RWPE2 (cell line): ENCODE measurements at regions not wholly inside any gene's neighbourhood (a gene's known extent, or its start where the extent isn't known, plus 50 kb on each side); places are given as distances from the start of the nearest gene placed in this dataset.

Experiments used
- ATAC-seq: fragments of 200-7000 bp; cut with Tn5 transposase; 3 replicates; pipeline ENCODE4 v1.9.1; 2021; ENCODE audit warnings: low read depth
- DNase-seq: peaks from one replicate; pipeline ENCODE4 v3.0.0-alpha.2; 2020; ENCODE audit warnings: low spot score
- H3K27ac ChIP-seq: fragments of 450-650 bp; 2 replicates; pipeline ENCODE4 v1.5.1; 2017; ENCODE audit warnings: mild to moderate bottlenecking; ENCODE audit not compliant: poor library complexity, severe bottlenecking
- H3K27me3 ChIP-seq: fragments of 250-450 bp; sonication (Bioruptor Pico); 2 replicates; pipeline ENCODE4 v1.5.1; 2021; ENCODE audit warnings: mild to moderate bottlenecking, moderate library complexity; ENCODE audit not compliant: insufficient read depth, poor library complexity, severe bottlenecking
- H3K36me3 ChIP-seq: fragments of 250-450 bp; sonication (Bioruptor Pico); 2 replicates; pipeline ENCODE4 v1.5.1; 2020; ENCODE audit warnings: low read depth, mild to moderate bottlenecking, moderate library complexity
- H3K4me1 ChIP-seq: fragments of 250-450 bp; sonication (Bioruptor Pico); 2 replicates; pipeline ENCODE4 v1.5.1; 2021; ENCODE audit warnings: mild to moderate bottlenecking, moderate library complexity; ENCODE audit not compliant: insufficient read depth, poor library complexity, severe bottlenecking
- H3K4me3 ChIP-seq: fragments of 250-450 bp; sonication (Bioruptor Pico); 2 replicates; pipeline ENCODE4 v1.5.1; 2021; ENCODE audit warnings: mild to moderate bottlenecking, moderate library complexity; ENCODE audit not compliant: severe bottlenecking
- H3K9me3 ChIP-seq: fragments of 250-450 bp; sonication (Bioruptor Pico); 2 replicates; pipeline ENCODE4 v1.5.1; 2021; ENCODE audit warnings: mild to moderate bottlenecking, moderate library complexity; ENCODE audit not compliant: severe bottlenecking
- TF ChIP-seq, protein P1 (sequence below): fragments of 450-650 bp; IDR thresholded peaks from one replicate; pipeline ENCODE4 v1.5.1; 2017; ENCODE audit warnings: mild to moderate bottlenecking, moderate library complexity; ENCODE audit not compliant: poor library complexity, severe bottlenecking

DNA sequence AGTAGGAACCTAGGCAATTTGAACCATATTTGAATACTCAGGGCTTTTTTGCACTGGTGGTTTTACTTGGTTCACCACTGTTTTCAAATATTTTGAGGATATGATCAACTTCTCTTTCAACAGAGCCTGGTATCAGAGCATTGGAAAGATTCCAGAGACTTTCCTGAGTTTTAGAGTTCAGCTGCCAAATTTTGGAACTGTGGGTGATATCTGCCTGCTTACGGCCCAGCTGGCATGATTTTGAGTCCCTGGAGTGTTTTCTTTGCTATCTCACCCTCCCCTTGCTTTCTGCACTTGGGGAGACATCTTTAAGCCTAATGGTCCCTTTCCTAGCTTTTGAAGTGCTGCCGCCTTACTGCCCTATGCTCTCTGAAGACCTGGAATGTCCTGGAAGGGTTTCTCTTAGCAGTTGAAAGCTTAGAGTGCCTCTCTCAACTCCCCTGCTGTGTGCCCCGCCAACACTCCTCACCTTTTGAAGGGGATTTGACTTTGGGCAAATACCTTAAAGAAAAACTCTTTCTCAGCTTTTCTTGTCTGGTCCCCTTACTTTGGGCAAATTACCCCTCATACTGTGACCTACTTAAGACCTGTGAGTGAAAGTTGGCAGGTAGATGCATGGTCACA is 539.1 kb downstream of the MFSD1 start:
- ATAC-seq: no peak
- DNase-seq: no peak
- TF ChIP-seq, protein P1, sequence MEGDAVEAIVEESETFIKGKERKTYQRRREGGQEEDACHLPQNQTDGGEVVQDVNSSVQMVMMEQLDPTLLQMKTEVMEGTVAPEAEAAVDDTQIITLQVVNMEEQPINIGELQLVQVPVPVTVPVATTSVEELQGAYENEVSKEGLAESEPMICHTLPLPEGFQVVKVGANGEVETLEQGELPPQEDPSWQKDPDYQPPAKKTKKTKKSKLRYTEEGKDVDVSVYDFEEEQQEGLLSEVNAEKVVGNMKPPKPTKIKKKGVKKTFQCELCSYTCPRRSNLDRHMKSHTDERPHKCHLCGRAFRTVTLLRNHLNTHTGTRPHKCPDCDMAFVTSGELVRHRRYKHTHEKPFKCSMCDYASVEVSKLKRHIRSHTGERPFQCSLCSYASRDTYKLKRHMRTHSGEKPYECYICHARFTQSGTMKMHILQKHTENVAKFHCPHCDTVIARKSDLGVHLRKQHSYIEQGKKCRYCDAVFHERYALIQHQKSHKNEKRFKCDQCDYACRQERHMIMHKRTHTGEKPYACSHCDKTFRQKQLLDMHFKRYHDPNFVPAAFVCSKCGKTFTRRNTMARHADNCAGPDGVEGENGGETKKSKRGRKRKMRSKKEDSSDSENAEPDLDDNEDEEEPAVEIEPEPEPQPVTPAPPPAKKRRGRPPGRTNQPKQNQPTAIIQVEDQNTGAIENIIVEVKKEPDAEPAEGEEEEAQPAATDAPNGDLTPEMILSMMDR: no peak

DNA sequence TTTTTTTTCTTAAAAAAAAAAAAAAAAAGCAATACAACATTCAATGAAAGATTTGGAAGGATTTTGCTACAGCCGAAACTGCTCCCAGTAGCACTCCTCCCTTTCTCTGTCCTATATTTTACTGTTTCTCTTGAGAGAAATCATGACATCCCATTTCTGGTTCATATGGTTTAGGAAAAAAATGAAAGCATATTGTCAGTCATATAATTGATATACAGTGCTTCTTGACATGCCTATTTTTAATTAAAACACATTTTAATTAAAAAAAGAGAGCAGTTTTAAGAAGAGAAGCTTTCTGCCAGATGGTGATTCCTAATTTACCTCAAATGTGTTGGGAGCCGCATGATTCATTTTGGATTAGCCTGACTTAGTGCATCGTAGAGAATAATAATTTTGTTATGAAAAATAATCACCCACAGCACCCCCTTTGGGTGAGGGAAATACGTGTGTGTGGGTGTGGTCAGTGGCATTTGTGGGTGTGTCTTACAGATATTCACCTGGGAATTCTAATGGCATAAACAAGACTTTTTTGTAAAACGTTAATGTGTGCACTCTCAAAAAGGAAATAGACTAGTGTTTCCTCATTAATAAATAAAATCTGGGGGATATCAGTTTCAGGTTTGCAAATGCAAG is 544.5 kb downstream of the MFSD1 start:
- ATAC-seq (no peak), DNase-seq (no peak)
- TF ChIP-seq, protein P1: peak; percentile 8
- no peaks in the 10 kb centered on the region for H3K4me1 ChIP-seq
- H3K9me3 ChIP-seq: no peaks in the 10 kb centered on the region
- H3K27me3 ChIP-seq: no peaks in the 10 kb centered on the region
- H3K36me3 ChIP-seq: no peaks in the 10 kb centered on the region
- no peak overlapping the region for H3K4me3 ChIP-seq
- no peak overlapping the region for H3K27ac ChIP-seq

More for the DNA sequence above, 539.1 kb downstream of the MFSD1 start:
- Histone ChIP-seq H3K36me3 (no peaks in the 10 kb centered on the region), H3K4me1 (no peaks in the 10 kb centered on the region), H3K4me3 (no peak overlapping the region), H3K27me3 (no peaks in the 10 kb centered on the region), H3K9me3 (no peaks in the 10 kb centered on the region), H3K27ac (no peak overlapping the region)

DNA sequence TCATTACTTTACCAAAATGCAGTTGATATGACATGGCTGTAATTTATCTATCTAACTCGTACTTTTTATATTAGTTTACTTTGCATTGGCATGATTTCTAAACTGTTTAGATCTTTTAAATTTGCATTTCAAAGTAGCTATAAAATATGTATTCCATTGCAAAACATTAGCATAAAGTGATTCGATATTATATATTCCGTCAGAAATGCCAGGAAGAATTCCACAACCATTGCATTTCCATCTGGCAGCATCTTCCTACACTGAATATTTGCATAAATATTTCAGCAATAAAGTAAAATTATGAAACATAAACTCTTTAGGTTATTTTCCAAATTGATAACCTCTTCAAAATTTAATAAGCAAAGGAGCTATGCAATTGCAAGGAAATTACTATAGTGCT is 546.6 kb downstream of the MFSD1 start:
- Histone ChIP-seq H3K4me1 (no peaks in the 10 kb centered on the region), H3K27me3 (no peaks in the 10 kb centered on the region), H3K27ac (no peak overlapping the region), H3K9me3 (no peaks in the 10 kb centered on the region), H3K4me3 (no peak overlapping the region), H3K36me3 (no peaks in the 10 kb centered on the region)
- ATAC-seq (no peak), DNase-seq (no peak)
- TF ChIP-seq, protein P1: no peak

DNA sequence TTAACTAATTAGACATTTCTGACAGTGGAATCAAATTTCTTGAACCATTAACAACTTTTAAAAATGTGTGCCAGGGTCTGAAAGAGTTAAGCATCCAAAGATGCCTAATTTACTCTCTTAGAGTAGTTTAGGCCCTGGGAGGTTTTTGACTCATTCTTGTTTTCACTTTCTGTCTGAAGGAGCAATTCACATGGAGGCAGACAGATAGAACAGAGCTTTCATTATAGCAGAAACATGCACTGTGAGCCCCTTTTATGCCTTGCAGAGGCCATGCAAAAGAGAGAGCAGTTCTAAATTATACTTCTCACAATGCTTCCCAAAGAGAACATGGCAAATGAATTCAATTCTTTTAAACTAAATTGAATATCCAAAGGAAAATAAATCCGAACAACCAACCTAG is 554.8 kb downstream of the MFSD1 start:
- no peaks in the 10 kb centered on the region for H3K9me3 ChIP-seq
- ATAC-seq: no peak
- no peaks in the 10 kb centered on the region for H3K4me1 ChIP-seq
- H3K36me3 ChIP-seq: no peaks in the 10 kb centered on the region
- DNase-seq: no peak
- TF ChIP-seq, protein P1: no peak
- H3K27me3 ChIP-seq: no peaks in the 10 kb centered on the region
- no peak overlapping the region for H3K4me3 ChIP-seq
- H3K27ac ChIP-seq: no peak overlapping the region

DNA sequence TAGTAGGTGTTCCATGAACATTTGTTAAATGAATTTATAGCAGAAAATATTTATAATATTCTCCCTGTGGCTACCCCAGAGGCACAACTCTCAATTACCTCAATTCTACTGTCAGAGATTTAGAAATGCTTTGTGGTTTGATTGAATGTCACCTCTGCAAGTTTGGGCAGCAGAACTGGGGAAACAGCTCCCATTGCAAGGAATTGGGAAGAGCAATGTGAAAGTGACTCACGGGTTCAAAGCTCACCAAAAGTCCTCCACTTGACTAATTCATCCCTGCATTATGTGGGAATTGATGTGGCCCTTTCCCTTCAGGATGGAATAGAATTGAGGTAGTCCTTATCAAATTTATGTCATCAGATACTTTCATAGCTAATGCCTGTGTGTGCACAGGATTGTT is 562.7 kb downstream of the MFSD1 start:
- ATAC-seq: no peak
- DNase-seq: no peak
- no peaks in the 10 kb centered on the region for H3K4me1 ChIP-seq
- H3K36me3 ChIP-seq: no peaks in the 10 kb centered on the region
- TF ChIP-seq, protein P1: no peak
- H3K4me3 ChIP-seq: no peak overlapping the region
- H3K9me3 ChIP-seq: no peaks in the 10 kb centered on the region
- H3K27me3 ChIP-seq: no peaks in the 10 kb centered on the region
- no peak overlapping the region for H3K27ac ChIP-seq
